HG03103 (cell line): ENCODE measurements at regions not wholly inside any gene's neighbourhood (a gene's known extent, or its start where the extent isn't known, plus 50 kb on each side); places are given as distances from the start of the nearest gene placed in this dataset.

Experiments
- ATAC-seq: cut with Tn5 transposase; IDR thresholded peaks from one replicate; pipeline ENCODE4 v1.9.1; 2021; ENCODE audit warnings: low read depth; ENCODE audit not compliant: unreplicated experiment

DNA sequence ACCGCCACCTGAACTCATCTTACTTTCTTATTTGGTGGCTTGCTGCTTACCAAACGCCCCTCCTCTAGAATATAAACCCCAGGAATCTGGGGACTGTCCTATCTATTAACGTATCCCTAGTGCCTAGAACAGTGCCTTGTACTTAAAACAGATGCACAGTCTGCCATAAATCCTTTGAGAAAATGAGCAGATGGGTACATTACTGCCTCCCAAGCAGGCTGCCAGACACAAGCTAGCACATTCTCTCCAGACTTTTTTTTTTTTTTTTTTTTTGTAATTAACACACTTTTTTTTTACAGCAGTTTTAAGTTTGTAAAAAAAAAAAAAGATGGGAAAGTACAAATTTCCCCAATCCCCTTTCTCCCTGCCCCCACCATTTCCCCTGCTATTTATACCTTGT, 57.3 kb upstream of the RPL38 start:
- ATAC-seq, result no peak

DNA sequence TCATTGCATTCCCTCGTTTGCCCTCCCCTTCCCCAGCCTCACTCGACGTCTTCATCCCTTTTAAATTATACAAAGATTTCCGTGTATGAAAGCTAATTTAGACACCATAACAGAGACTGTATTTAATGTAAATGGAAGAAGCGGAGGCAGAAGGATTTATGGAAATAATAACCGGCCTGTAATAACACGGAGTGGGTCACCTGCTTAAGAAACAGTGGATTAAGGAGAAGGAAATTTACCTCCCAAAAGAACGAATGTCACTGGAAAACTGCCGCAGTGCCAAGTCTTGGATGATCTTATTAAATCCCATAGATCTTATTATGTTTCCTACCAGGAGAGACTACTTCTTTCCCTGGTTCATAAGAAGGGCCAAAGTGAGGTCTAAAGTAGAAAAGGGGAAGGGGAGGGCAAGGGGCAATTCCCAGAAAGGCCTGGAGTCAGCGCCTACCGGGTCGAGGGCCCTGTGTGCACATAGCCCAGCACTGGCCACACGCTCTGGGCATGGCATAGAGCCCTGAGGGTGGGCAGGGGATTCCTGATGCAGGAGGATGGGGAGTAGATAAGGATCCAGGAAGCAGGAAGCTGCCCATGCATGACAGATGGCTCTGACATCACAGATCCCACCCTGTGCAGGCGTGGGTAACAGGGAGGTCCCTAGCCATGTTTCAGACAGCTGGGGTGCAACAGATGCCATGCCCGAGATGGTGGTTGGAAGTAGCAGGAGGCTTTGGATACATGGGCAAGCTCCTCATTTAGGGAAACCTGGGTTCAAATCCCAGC, 56.2 kb upstream of the RPL38 start:
- ATAC-seq, result no peak

DNA sequence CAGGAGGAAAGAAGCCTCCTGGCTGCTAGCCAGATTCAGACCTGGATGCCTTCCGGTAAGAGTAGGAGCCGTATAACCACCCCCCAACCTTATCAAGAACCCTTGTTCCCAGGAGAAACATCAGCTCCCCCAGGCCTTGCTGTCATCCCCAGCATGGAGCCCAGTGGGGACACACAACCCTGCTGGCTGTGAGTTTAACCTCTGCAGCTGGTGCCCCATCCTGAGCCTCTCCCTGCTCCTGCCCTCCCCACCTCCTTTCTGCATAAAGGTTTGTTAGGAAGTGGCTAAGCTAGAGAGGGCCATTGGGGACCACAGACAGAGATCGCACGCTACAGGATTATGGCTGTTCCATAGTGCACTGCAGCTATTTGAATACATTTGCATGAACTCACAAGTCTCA, 55.5 kb upstream of the RPL38 start:
- no peak for ATAC-seq

DNA sequence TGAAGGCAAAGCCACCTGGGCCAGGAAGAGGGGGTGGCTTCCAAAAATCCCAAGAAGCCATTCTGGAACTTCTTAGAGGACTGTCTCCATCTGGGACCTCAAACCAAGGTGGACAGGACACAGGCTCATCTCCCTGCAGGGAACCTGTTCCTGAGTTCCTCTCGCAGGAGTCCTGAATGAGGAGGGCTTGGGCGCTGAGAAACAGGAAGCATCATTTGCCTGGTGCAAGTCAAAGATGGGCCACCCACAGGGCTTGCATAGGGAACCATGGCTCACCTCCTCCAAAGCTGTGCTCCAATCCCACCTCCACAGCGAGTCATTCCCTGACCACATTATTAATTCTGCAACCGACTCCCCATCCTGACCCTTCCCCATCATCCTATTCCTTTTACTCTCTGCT, 55.0 kb upstream of the RPL38 start:
- ATAC-seq, result no peak

DNA sequence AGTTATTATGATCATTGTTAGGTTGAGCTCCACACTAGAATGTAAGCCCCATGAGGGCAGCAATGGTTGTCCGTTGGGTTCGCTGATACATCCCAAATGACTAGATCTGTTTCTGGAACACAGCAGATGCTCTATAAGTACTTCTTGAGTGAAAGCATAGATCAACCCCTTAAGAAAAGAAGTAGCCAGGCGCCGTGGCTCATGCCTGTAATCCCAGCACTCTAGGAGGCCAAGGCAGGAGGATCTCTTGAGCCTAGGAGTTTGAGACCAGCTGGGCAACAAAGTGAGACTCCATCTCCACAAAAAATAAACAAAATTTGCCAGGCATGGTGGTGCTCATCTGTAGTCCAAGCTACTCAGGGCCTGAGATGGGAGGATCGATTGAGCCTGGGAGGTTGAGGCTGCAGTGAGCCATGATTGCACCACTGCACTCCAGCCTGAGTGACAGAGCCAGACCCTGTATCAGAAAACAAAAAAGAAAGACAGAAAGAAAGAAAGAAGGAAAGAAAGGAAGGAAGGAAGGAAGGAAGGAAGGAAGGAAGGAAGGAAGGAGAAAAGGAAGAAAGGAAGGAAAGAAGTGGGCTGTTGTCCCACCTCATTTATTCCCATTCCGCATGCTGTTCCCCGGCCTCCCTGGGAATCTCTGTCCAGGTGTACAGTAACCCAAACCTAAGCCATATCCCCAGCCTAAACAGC, 54.4 kb upstream of the RPL38 start:
- no peak for ATAC-seq

DNA sequence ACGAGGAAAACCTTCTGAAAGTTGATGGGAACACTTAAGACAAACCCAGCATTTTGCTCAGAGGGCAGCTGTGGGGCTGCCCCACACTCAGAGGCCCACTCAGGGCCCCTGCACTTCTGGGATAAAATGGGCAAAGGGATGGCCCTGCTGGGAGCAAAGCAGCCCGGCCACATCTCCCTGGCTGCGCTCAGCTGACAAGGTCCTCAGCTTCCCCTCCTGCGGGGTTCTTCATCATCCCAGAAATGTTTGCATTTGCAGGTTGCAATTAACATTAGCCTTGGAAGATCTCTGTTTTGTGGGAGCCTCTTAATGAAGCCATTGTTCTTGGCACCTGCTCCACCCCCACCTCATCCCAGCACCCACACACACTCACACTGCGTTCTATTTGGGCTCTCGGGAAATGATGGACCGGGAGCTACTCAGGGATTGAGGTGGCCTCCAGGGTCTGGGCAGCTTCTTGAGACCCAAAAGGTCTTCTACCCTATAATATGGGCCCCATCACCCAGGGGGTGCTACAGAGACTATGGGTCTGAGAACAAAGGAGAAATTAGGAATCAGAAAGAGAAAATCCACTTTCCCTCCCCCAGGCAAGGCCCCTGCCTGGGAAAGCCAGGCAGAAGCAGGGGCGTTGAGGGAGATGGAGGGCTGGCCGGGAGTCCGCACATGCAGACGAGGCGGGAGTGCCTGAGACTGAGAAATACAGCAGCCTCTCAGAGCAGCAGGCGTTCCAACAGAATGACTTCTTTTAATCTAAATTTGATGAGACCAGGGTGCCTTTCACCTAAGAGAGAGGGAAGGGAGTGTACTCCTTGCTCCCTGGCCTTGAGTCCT, 53.7 kb upstream of the RPL38 start:
- no peak for ATAC-seq

DNA sequence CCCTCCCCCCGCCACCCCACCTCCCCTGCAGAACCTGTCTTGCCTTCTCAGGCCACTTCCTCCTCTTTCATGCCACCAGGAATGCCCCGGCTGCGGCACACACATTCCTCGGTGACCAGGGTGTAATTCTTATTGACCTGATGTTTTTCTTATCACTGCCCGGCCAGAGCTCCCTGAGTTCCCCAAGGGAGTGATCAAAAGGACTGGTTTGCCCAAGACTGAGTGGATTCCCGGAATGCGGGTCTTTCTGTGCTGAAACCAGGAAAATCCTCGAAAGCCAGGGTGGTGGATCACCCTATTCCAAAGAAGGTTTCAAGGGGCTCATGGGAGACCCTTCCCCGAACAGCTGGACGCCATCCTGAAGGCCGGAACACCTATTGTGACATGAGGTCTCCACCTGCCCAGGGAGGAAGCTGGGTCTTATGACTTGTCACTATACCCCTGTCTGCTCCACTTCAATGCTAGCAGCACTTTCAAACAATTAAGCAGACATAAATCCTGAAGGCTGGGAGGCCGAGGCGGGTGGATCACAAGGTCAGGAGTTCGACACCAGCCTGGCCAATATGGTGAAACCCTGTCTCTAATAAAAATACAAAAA, 53.0 kb upstream of the RPL38 start:
- no peak for ATAC-seq

DNA sequence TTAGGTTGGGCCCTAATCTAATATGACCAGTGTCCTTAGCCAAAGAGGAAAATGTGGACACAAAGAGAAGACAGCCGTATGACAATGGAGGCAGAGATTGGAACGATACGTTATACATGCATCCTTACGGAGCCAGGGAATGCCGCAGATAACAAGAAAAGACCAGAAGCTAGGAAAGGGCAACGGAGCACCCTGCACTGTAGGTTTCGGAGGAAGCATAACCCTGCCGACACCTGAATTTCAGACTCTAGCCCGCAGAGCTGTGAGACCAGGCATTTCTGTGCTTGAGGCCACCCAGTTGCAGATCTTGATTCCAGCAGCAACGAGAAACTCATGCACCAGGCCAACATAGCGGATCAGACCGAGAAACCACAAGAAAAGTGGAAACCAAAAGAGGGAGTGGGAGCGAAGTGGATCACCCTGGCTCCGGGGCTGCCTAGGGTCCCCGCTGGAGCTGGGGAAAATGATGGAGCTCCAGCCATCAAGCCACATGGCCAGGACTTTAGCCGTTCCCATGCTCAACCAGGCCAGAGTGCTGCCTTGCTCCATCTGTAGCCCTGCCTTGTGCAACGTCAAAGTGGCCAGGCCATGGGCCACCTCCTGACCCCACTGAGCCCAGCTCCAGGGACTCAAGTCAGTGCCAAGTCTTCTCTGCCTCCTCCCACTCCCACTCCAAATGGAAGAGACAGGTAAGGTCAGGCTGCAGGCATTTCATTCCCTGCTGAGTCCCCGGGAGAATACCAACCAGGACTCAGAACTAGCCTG, 51.7 kb upstream of the RPL38 start:
- ATAC-seq, result no peak

DNA sequence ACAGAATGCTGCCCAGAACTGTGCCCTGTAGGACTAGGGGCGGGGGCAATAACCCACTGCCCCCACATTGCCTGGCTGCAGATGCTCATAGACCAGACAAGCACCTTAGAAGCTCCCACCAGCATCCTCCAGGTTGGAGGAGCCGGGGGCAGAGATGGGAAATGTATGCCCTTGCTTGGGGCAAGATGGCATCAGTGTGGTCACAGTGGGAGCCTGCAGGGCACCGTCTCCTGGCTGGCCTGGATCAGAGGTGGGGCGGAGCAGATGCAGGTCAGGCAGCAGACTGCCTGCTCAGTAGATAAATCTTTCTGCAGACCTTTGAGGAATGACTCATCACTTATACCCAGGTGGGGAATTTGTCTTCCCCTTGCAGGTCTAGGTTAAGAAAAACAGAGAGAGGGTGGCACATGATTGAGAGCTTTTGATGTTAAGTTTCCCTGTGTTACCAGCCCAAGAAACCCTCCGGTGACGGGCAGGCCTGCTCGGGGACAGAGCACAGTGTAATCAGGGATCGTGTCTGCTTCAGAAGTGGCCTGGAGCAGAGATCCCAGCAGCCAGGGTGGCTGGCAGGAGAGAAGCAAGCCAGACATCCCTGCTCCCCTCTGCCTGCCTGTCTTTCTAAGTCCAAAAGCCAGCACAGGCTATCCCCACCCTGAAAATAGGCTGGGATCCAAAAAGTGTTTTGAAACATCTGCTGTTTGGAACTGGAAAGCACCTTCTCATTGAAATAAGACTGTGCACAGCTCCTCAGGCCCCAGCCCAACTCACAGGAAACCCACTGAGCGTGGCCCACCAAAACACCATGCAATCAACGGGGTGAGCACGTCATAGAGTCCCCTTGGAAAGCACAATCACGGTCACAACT, 50.7 kb upstream of the RPL38 start:
- ATAC-seq, result no peak

DNA sequence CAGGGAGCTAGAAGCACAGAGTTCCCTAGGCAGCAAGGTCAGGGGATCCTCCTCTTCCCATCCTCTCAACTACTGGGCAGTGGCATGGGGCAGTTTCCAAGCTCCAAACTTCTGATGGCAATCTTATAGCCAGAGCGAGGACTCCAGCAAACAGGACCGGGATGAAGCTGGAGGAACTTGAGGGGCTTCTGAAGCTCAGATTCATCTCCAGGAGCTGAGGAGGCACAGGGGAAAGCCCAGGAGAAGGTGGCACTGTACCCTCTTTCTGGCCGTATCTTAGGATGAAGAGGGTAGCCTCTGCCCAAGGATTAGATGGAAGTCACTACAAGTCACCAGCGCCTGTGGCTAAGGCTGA, 50.0 kb upstream of the RPL38 start:
- no peak for ATAC-seq
